Choroid plexus epithelial cell (primary cell): ENCODE measurements at regions not wholly inside any gene's neighbourhood (a gene's known extent, or its start where the extent isn't known, plus 50 kb on each side); places are given as distances from the start of the nearest gene placed in this dataset.

Experiments
- DNase-seq: peaks from one replicate; pipeline ENCODE4 v3.0.0-alpha.2; 2010; ENCODE audit warnings: low read depth
- H3K4me3 ChIP-seq: 2 replicates; pipeline ENCODE4 v1.5.1; 2011; ENCODE audit warnings: low read depth, mild to moderate bottlenecking, control low read depth, low read length, moderate library complexity
- TF ChIP-seq, protein P1 (sequence below): conservative IDR thresholded peaks from 2 replicates; pipeline ENCODE4 v1.5.1; 2011; ENCODE audit warnings: low read depth, mild to moderate bottlenecking, control low read depth, inconsistent platforms, low read length, moderate library complexity

- no peak overlapping the region for H3K4me3 ChIP-seq
- DNase-seq = no peak
- TF ChIP-seq, protein P1, sequence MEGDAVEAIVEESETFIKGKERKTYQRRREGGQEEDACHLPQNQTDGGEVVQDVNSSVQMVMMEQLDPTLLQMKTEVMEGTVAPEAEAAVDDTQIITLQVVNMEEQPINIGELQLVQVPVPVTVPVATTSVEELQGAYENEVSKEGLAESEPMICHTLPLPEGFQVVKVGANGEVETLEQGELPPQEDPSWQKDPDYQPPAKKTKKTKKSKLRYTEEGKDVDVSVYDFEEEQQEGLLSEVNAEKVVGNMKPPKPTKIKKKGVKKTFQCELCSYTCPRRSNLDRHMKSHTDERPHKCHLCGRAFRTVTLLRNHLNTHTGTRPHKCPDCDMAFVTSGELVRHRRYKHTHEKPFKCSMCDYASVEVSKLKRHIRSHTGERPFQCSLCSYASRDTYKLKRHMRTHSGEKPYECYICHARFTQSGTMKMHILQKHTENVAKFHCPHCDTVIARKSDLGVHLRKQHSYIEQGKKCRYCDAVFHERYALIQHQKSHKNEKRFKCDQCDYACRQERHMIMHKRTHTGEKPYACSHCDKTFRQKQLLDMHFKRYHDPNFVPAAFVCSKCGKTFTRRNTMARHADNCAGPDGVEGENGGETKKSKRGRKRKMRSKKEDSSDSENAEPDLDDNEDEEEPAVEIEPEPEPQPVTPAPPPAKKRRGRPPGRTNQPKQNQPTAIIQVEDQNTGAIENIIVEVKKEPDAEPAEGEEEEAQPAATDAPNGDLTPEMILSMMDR = no peak
Measured at GRCh38 chr4:166459621-166460020, 586.6 kb downstream of the TLL1 start.

DNA sequence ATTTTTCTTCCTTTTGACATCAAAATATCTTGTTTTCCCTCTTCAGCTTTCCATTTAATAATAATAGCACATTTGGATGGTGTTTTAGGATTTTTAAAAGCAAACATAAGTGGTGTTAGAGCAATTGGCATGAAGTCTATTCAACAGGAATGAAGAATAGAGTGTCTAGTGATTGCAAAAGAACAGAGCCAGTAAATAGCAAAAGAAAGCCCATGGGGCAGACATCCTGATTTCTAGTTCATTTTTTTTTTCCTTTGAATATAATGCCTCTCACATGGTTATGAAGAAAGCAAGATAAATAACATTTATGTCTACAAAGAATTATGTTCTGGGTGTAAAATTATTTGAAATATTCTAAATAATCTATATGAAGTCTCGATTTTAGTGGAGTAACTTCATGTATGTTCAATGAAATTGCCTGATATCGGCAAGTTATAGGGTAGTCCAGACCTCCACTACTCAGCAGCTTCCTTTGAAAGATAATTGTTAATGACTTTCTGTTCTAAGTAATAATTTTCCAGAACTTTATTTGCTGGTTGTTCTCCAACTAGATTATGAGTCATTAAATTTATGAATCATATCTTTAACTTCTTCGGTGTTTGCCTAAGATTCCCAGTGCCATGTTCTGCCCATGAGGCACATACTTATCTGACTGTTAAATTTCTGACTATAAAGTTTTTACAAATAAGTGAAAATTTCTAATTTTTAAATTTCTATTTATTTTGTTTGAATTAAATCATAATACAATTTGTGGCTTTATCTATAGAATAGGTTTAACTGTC, 587.9 kb downstream of the TLL1 start:
- H3K4me3 ChIP-seq = no peak overlapping the region

GRCh38 chr4:166481055-166481454, 608.0 kb downstream of the TLL1 start:
- TF ChIP-seq, protein P1 = no peak
- H3K4me3 ChIP-seq = no peak overlapping the region
- DNase-seq = no peak

More for the DNA sequence above, 587.9 kb downstream of the TLL1 start:
- TF ChIP-seq, protein P1 = no peak
- peak; percentile 11 for DNase-seq

- no peak overlapping the region for H3K4me3 ChIP-seq
- TF ChIP-seq, protein P1 = no peak
- DNase-seq = no peak
Measured at GRCh38 chr4:166481739-166482138, 608.7 kb downstream of the TLL1 start.

- DNase-seq = peak; percentile 16
- H3K4me3 ChIP-seq = no peak overlapping the region
- TF ChIP-seq, protein P1 = no peak
Measured at GRCh38 chr4:166482758-166483157, 609.7 kb downstream of the TLL1 start.

GRCh38 chr4:166491635-166492034, 618.6 kb downstream of the TLL1 start:
- no peak for DNase-seq
- TF ChIP-seq, protein P1 = no peak
- no peak overlapping the region for H3K4me3 ChIP-seq

DNA sequence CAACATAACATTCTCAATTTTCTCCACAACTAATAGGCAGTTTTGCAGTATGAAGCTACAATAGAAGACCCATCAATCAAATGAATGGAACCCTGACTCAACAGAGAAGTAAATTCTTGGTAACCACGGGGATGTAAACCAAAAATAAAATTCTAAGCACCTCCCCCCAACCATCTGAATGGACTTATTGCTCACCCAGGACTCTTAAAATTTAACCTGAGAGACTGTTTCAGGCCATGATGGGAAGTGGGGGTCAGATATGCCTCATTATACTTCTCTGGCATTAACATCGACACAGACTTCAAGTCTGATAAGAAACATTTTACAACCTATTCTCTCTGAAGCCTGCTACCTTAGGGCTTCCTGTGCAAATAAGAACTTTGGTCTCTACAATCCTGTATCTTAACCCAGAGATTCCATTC, 620.9 kb downstream of the TLL1 start:
- no peak overlapping the region for H3K4me3 ChIP-seq
- TF ChIP-seq, protein P1 = no peak
- DNase-seq = peak; percentile 3
